H54 (cell line): ENCODE measurements at regions not wholly inside any gene's neighbourhood (a gene's known extent, or its start where the extent isn't known, plus 50 kb on each side); places are given as distances from the start of the nearest gene placed in this dataset.
"Not testable (repeated sequence)": the region's sequence is repeated elsewhere in the genome, so short reads cannot be mapped to it uniquely, and the experiment has no call there.

ENCODE experiments used
- DNase-seq: peaks from one replicate; pipeline ENCODE4 v3.0.0; 2011; ENCODE audit warnings: low spot score, mixed read lengths; ENCODE audit not compliant: insufficient read length
- FAIRE-seq: peaks from 3 replicates; lab custom pipeline; 2011; peaks lifted over from hg19 to GRCh38; lab: Jason Lieb, UNC
- POLR2A ChIP-seq: IDR thresholded peaks from 2 replicates; pipeline ENCODE4 v1.6.1; 2011; ENCODE audit warnings: low read depth, mild to moderate bottlenecking, low read length

- TF ChIP-seq POLR2A, result no peak
- FAIRE-seq (no peak), DNase-seq (no peak)
Observed at GRCh38 chr18:46214435-46214834, 110.2 kb downstream of the HAUS1 start.

GRCh38 chr18:46215902-46216723 is 111.9 kb downstream of the HAUS1 start:
- no peak for FAIRE-seq

GRCh38 chr18:46220116-46220515 is 115.9 kb downstream of the HAUS1 start:
- peak; percentile 16 for DNase-seq
- FAIRE-seq, result no peak
- TF ChIP-seq POLR2A, result no peak

More at GRCh38 chr18:46215902-46216723, 111.9 kb downstream of the HAUS1 start:
- DNase-seq, result no peak
- no peak for TF ChIP-seq POLR2A

GRCh38 chr18:46222093-46222492 is 117.9 kb downstream of the HAUS1 start:
- FAIRE-seq (no peak), DNase-seq (no peak)
- no peak for TF ChIP-seq POLR2A

- TF ChIP-seq POLR2A, result no peak
- no peak for DNase-seq
- FAIRE-seq, result no peak
Observed at GRCh38 chr18:46222710-46223360, 118.7 kb downstream of the HAUS1 start.

GRCh38 chr18:46224181-46224775 is 120.1 kb downstream of the HAUS1 start:
- FAIRE-seq (no peak), DNase-seq (no peak)
- TF ChIP-seq POLR2A, result no peak

- FAIRE-seq (no peak), DNase-seq (no peak)
- TF ChIP-seq POLR2A, result no peak
Observed at GRCh38 chr18:46226461-46226860, 122.3 kb downstream of the HAUS1 start.

GRCh38 chr18:46229641-46230040 is 125.5 kb downstream of the HAUS1 start:
- FAIRE-seq, DNase-seq: not testable (repeated sequence)

GRCh38 chr18:46236156-46236555 is 132.0 kb downstream of the HAUS1 start:
- FAIRE-seq, result no peak

GRCh38 chr18:46237891-46238290 is 133.7 kb downstream of the HAUS1 start:
- no peak for TF ChIP-seq POLR2A
- DNase-seq (no peak), FAIRE-seq (no peak)

More at GRCh38 chr18:46236156-46236555, 132.0 kb downstream of the HAUS1 start:
- no peak for DNase-seq
- no peak for TF ChIP-seq POLR2A

GRCh38 chr18:46239549-46239948 is 135.4 kb downstream of the HAUS1 start:
- DNase-seq, result no peak
- no peak for TF ChIP-seq POLR2A
- no peak for FAIRE-seq

- no peak for DNase-seq
- no peak for FAIRE-seq
- no peak for TF ChIP-seq POLR2A
Observed at GRCh38 chr18:46239998-46240397, 135.8 kb downstream of the HAUS1 start.

GRCh38 chr18:46241393-46241792 is 137.2 kb downstream of the HAUS1 start:
- FAIRE-seq, DNase-seq: not testable (repeated sequence)

- DNase-seq (no peak), FAIRE-seq (no peak)
- no peak for TF ChIP-seq POLR2A
Observed at GRCh38 chr18:46242183-46242582, 138.0 kb downstream of the HAUS1 start.
